ENCODE measurements at regions not wholly inside any gene's neighbourhood (a gene's known extent, or its start where the extent isn't known, plus 50 kb on each side); places are given as distances from the start of the nearest gene placed in this dataset.

GRCh38 chr9:8071445-8071798, 271.8 kb upstream of the DMAC1 start:
- TF ChIP-seq EZH2phosphoT487 (IDR thresholded peaks at IDR 0.05; ENCODE audit: insufficient read depth, low read depth) (no peak), EZH2 (IDR thresholded peaks at IDR 0.05; ENCODE audit: insufficient read depth, poor library complexity, severe bottlenecking) (no peak)
